ENCODE measurements at regions not wholly inside any gene's neighbourhood (a gene's known extent, or its start where the extent isn't known, plus 50 kb on each side); places are given as distances from the start of the nearest gene placed in this dataset.
"Not testable (repeated sequence)": the region's sequence is repeated elsewhere in the genome, so short reads cannot be mapped to it uniquely, and the experiment has no call there.

GRCh38 chr3:118533676-118534075, 501.0 kb downstream of the IGSF11 start:
- TF ChIP-seq POLR2AphosphoS5 (IDR thresholded peaks at IDR 0.05; ENCODE audit: insufficient read depth in 1 of 2, low read depth in 1 of 2) (no peak), POLR2A (IDR thresholded peaks at IDR 0.05) (no peak), CTCF (IDR thresholded peaks at IDR 0.05) (no peak)
- Histone ChIP-seq H3K36me3 (no peaks in the 10 kb centered on the region), H3K27ac (no peak overlapping the region), H3K4me3 (no peak overlapping the region), H3K27me3 (no peaks in the 10 kb centered on the region), H3K9me3 (no peaks in the 10 kb centered on the region), H3K4me1 (no peaks in the 10 kb centered on the region)
- no peak for DNase-seq (ENCODE audit: extremely low spot score in 2 of 2)
- intact Hi-C loops (cut with DNase I), result no loop called here

- Histone ChIP-seq H3K4me1 (no peaks in the 10 kb centered on the region), H3K9me3 (no peaks in the 10 kb centered on the region), H3K27ac (no peak overlapping the region), H3K27me3 (no peaks in the 10 kb centered on the region), H3K36me3 (no peaks in the 10 kb centered on the region), H3K4me3 (no peak overlapping the region)
- intact Hi-C loops (cut with DNase I), result no loop called here
- DNase-seq (ENCODE audit: extremely low spot score in 2 of 2), result no peak
- no peak for TF ChIP-seq CTCF (IDR thresholded peaks at IDR 0.05)
- no peak for TF ChIP-seq POLR2AphosphoS5 (IDR thresholded peaks at IDR 0.05; ENCODE audit: insufficient read depth in 1 of 2, low read depth in 1 of 2)
- no peak for TF ChIP-seq POLR2A (IDR thresholded peaks at IDR 0.05)
Observed at GRCh38 chr3:118534519-118534918, 500.1 kb downstream of the IGSF11 start.

- intact Hi-C loops (cut with DNase I), result no loop called here
- no peaks in the 10 kb centered on the region for H3K27me3 ChIP-seq
- no peaks in the 10 kb centered on the region for H3K36me3 ChIP-seq
- H3K4me1 ChIP-seq, result no peaks in the 10 kb centered on the region
- DNase-seq (ENCODE audit: extremely low spot score in 2 of 2), result no peak
- H3K4me3 ChIP-seq, result no peak overlapping the region
- no peak for TF ChIP-seq POLR2A (IDR thresholded peaks at IDR 0.05)
- TF ChIP-seq CTCF (IDR thresholded peaks at IDR 0.05), result no peak
- TF ChIP-seq POLR2AphosphoS5 (IDR thresholded peaks at IDR 0.05; ENCODE audit: insufficient read depth in 1 of 2, low read depth in 1 of 2), result no peak
- H3K9me3 ChIP-seq, result no peaks in the 10 kb centered on the region
- no peak overlapping the region for H3K27ac ChIP-seq
Observed at GRCh38 chr3:118536764-118537163, 497.9 kb downstream of the IGSF11 start.

GRCh38 chr3:118537454-118537853, 497.2 kb downstream of the IGSF11 start:
- no peaks in the 10 kb centered on the region for H3K36me3 ChIP-seq
- TF ChIP-seq POLR2A (IDR thresholded peaks at IDR 0.05) (no peak), POLR2AphosphoS5 (IDR thresholded peaks at IDR 0.05; ENCODE audit: insufficient read depth in 1 of 2, low read depth in 1 of 2) (no peak), CTCF (IDR thresholded peaks at IDR 0.05) (no peak)
- H3K4me1 ChIP-seq, result no peaks in the 10 kb centered on the region
- no peaks in the 10 kb centered on the region for H3K27me3 ChIP-seq
- intact Hi-C loops (cut with DNase I), result no loop called here
- DNase-seq (ENCODE audit: extremely low spot score in 2 of 2), result no peak
- H3K9me3 ChIP-seq, result no peaks in the 10 kb centered on the region
- H3K27ac ChIP-seq, result no peak overlapping the region
- no peak overlapping the region for H3K4me3 ChIP-seq

- Histone ChIP-seq H3K27me3 (no peaks in the 10 kb centered on the region), H3K36me3 (no peaks in the 10 kb centered on the region), H3K4me1 (no peaks in the 10 kb centered on the region), H3K27ac (no peak overlapping the region), H3K9me3 (no peaks in the 10 kb centered on the region), H3K4me3 (no peak overlapping the region)
- no peak for DNase-seq (ENCODE audit: extremely low spot score in 2 of 2)
- TF ChIP-seq CTCF (IDR thresholded peaks at IDR 0.05), result no peak
- no peak for TF ChIP-seq POLR2AphosphoS5 (IDR thresholded peaks at IDR 0.05; ENCODE audit: insufficient read depth in 1 of 2, low read depth in 1 of 2)
- no peak for TF ChIP-seq POLR2A (IDR thresholded peaks at IDR 0.05)
- intact Hi-C loops (cut with DNase I), result no loop called here
Observed at GRCh38 chr3:118538187-118538586, 496.5 kb downstream of the IGSF11 start.

GRCh38 chr3:118539820-118540447, 494.7 kb downstream of the IGSF11 start:
- H3K36me3 ChIP-seq; H3K27me3 ChIP-seq; H3K27ac ChIP-seq; H3K9me3 ChIP-seq; H3K4me3 ChIP-seq; intact Hi-C loops (cut with DNase I); H3K4me1 ChIP-seq; DNase-seq (ENCODE audit: extremely low spot score in 2 of 2): not testable (repeated sequence)

- DNase-seq (ENCODE audit: extremely low spot score in 2 of 2); H3K9me3 ChIP-seq; H3K36me3 ChIP-seq; H3K27ac ChIP-seq; intact Hi-C loops (cut with DNase I); H3K27me3 ChIP-seq; H3K4me3 ChIP-seq; H3K4me1 ChIP-seq: not testable (repeated sequence)
Observed at GRCh38 chr3:118540448-118540821, 494.2 kb downstream of the IGSF11 start.
